Fibroblast of lung (primary cell): ENCODE measurements at regions not wholly inside any gene's neighbourhood (a gene's known extent, or its start where the extent isn't known, plus 50 kb on each side); places are given as distances from the start of the nearest gene placed in this dataset.

Experiments
- DNase-seq, 2 donors: peaks; one replicate each; pipeline versions ENCODE4 v3.0.0 to v3.0.0-alpha.2; 2010; ENCODE audit warnings: low read depth in 2 of 2
- H2AFZ ChIP-seq: 2 replicates; pipeline ENCODE4 v1.5.1; 2012; ENCODE audit warnings: low read length, control low read depth, inconsistent platforms
- H3K27ac ChIP-seq: 2 replicates; pipeline ENCODE4 v1.5.1; 2011; ENCODE audit warnings: low read length, control low read depth; ENCODE audit not compliant: insufficient read depth
- H3K27me3 ChIP-seq: 2 replicates; pipeline ENCODE4 v1.5.1; 2011; ENCODE audit warnings: mild to moderate bottlenecking, low read length; ENCODE audit not compliant: control insufficient read depth, insufficient read depth
- H3K36me3 ChIP-seq: 2 replicates; pipeline ENCODE4 v1.5.1; 2011; ENCODE audit warnings: low read length; ENCODE audit not compliant: control insufficient read depth, insufficient read depth
- H3K4me1 ChIP-seq: 2 replicates; pipeline ENCODE4 v1.5.1; 2011; ENCODE audit warnings: low read length; ENCODE audit not compliant: control insufficient read depth, insufficient read depth; ENCODE audit errors: extremely low read depth
- H3K4me2 ChIP-seq: 2 replicates; pipeline ENCODE4 v1.5.1; 2011; ENCODE audit warnings: low read length, control low read depth; ENCODE audit not compliant: insufficient read depth; ENCODE audit errors: extremely low read depth
- H3K4me3 ChIP-seq, 4 experiments: fragments of 200-600 bp in 1 of 4; sonication (generic) in 1 of 4; replicated peaks in 1 of 4; 2 replicates each; pipeline ENCODE4 v1.5.1; 2011 to 2016; ENCODE audit warnings: low read length in 4 of 4, low read depth in 3 of 4, mild to moderate bottlenecking in 3 of 4, control low read depth in 2 of 4, inconsistent platforms in 1 of 4, mixed read lengths in 1 of 4; ENCODE audit not compliant: insufficient read depth in 1 of 4; ENCODE audit errors: control extremely low read depth in 1 of 4
- H3K79me2 ChIP-seq: 2 replicates; pipeline ENCODE4 v1.5.1; 2012; ENCODE audit warnings: mild to moderate bottlenecking, low read length, inconsistent platforms; ENCODE audit not compliant: control insufficient read depth, insufficient read depth
- H3K9ac ChIP-seq: 2 replicates; pipeline ENCODE4 v1.5.1; 2011; ENCODE audit warnings: mild to moderate bottlenecking, low read length, control low read depth; ENCODE audit not compliant: insufficient read depth
- H3K9me3 ChIP-seq: 2 replicates; pipeline ENCODE4 v1.5.1; 2012; ENCODE audit warnings: low read depth, low read length; ENCODE audit not compliant: control insufficient read depth, insufficient read depth
- H4K20me1 ChIP-seq: 2 replicates; pipeline ENCODE4 v1.5.1; 2011; ENCODE audit warnings: low read length; ENCODE audit not compliant: control insufficient read depth, insufficient read depth; ENCODE audit errors: extremely low read depth
- CTCF ChIP-seq, 2 donors: IDR thresholded peaks in 1 of 2; conservative IDR thresholded peaks in 1 of 2; 1 replicate in 1 of 2; 2 replicates in 1 of 2; pipeline ENCODE4 v1.5.1; 2011 to 2012; ENCODE audit warnings: low read length in 2 of 2, control low read depth in 1 of 2, inconsistent platforms in 1 of 2, low read depth in 1 of 2, mild to moderate bottlenecking in 1 of 2
- EZH2 ChIP-seq: IDR thresholded peaks from 2 replicates; pipeline ENCODE4 v1.5.1; 2012; ENCODE audit warnings: low read length, control low read depth, mild to moderate bottlenecking; ENCODE audit errors: missing control alignments

GRCh38 chr19:28966737-28967399, 246.1 kb downstream of the UQCRFS1 start:
- Histone ChIP-seq H3K79me2 (no peaks in the 10 kb centered on the region), H3K9me3 (no peaks in the 10 kb centered on the region), H3K4me3 (no peak overlapping the region), H3K27me3 (no peaks in the 10 kb centered on the region), H3K9ac (no peak overlapping the region), H4K20me1 (no peaks in the 10 kb centered on the region), H3K27ac (no peak overlapping the region), H2AFZ (no peak overlapping the region), H3K4me1 (peaks cover 8% of the 10 kb centered on the region), H3K4me2 (no peak overlapping the region), H3K36me3 (no peaks in the 10 kb centered on the region)
- TF ChIP-seq CTCF (conservative IDR thresholded peaks at IDR 0.05 in 1 of 2, IDR thresholded peaks at IDR 0.05 in 1 of 2; ENCODE audit: low read depth in 1 of 2, low read length in 2 of 2) (no peak), EZH2 (no peak)
- DNase-seq = peak in 1 of 2 donors; percentile 5

GRCh38 chr19:28964500-28964899, 248.5 kb downstream of the UQCRFS1 start:
- Histone ChIP-seq H3K79me2 (no peaks in the 10 kb centered on the region), H2AFZ (no peak overlapping the region), H3K4me2 (no peak overlapping the region), H3K9ac (no peak overlapping the region), H3K9me3 (no peaks in the 10 kb centered on the region), H3K4me3 (no peak overlapping the region), H3K27me3 (no peaks in the 10 kb centered on the region), H3K36me3 (no peaks in the 10 kb centered on the region), H3K4me1 (peaks cover 18% of the 10 kb centered on the region), H4K20me1 (no peaks in the 10 kb centered on the region), H3K27ac (no peak overlapping the region)
- no peak for DNase-seq
- TF ChIP-seq EZH2 = no peak
- no peak for TF ChIP-seq CTCF (conservative IDR thresholded peaks at IDR 0.05 in 1 of 2, IDR thresholded peaks at IDR 0.05 in 1 of 2; ENCODE audit: low read depth in 1 of 2, low read length in 2 of 2)

- Histone ChIP-seq H3K27ac (no peak overlapping the region), H3K79me2 (no peaks in the 10 kb centered on the region), H3K27me3 (no peaks in the 10 kb centered on the region), H3K9me3 (no peaks in the 10 kb centered on the region), H4K20me1 (no peaks in the 10 kb centered on the region), H3K4me2 (no peak overlapping the region), H3K4me3 (no peak overlapping the region), H2AFZ (peak overlapping the region; percentile 13), H3K4me1 (peaks cover 18% of the 10 kb centered on the region), H3K9ac (no peak overlapping the region), H3K36me3 (no peaks in the 10 kb centered on the region)
- DNase-seq = no peak
- TF ChIP-seq EZH2 = no peak
- TF ChIP-seq CTCF (conservative IDR thresholded peaks at IDR 0.05 in 1 of 2, IDR thresholded peaks at IDR 0.05 in 1 of 2; ENCODE audit: low read depth in 1 of 2, low read length in 2 of 2) = no peak
Observed at GRCh38 chr19:28963486-28964250, 249.3 kb downstream of the UQCRFS1 start.
